ENCODE measurements at regions not wholly inside any gene's neighbourhood (a gene's known extent, or its start where the extent isn't known, plus 50 kb on each side); places are given as distances from the start of the nearest gene placed in this dataset.

DNA sequence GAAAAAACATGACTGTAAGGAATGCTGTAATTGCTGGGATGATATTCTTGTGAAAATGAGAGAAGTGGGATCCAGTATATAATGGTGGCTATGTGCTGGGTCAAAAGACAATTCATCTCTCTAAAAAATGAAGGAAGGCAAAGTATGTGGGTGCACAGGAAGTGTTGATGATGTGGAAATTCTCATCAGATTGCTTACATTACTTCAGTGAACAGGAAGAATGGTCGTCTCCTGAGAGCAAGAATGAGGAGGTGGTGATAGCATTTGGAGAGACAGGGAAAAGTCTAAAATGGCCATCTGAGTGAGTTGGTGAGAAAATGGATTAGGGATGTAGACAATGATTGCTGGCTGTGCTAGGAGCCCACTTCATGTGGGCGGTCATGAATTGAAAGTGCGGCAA lies 253.5 kb upstream of the NREP start:
- intact Hi-C loops (cut with micrococcal nuclease), result no loop called here
- no peaks in the 10 kb centered on the region for H3K36me3 ChIP-seq
- no peak for TF ChIP-seq CTCF (IDR thresholded peaks at IDR 0.05; ENCODE audit: borderline replicate concordance)
- H3K4me3 ChIP-seq, result no peak overlapping the region
- H3K27me3 ChIP-seq (ENCODE audit: low read depth), result no peaks in the 10 kb centered on the region
- H3K27ac ChIP-seq (replicated peaks), result no peak overlapping the region
- peaks cover 30% of the 10 kb centered on the region for H3K4me1 ChIP-seq
- H3K9me3 ChIP-seq (replicated peaks), result no peaks in the 10 kb centered on the region
- no peak for DNase-seq

DNA sequence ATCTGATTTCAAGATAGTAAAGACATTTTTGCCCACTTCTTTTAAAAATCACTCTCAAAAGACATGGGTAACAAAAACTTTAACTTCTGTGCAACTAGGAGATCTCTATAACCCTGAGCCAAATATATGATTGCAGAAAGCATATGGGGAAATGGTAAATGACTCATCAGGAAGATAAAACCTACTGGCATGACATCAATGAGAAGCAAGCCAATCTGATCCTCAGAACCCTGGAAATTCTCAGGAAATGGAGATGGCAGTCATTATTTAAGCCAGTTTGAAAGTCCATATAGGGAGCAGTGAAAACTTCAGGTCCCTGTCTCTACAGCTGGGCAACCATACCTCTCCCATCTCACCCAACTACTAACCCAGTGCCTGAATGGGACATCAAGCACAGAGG lies 249.7 kb upstream of the NREP start:
- DNase-seq, result no peak
- H3K4me1 ChIP-seq, result peaks cover 8% of the 10 kb centered on the region
- no peaks in the 10 kb centered on the region for H3K36me3 ChIP-seq
- H3K9me3 ChIP-seq (replicated peaks), result no peaks in the 10 kb centered on the region
- no peaks in the 10 kb centered on the region for H3K27me3 ChIP-seq (ENCODE audit: low read depth)
- H3K4me3 ChIP-seq, result no peak overlapping the region
- intact Hi-C loops (cut with micrococcal nuclease), result no loop called here
- TF ChIP-seq CTCF (IDR thresholded peaks at IDR 0.05; ENCODE audit: borderline replicate concordance), result no peak
- no peak overlapping the region for H3K27ac ChIP-seq (replicated peaks)

DNA sequence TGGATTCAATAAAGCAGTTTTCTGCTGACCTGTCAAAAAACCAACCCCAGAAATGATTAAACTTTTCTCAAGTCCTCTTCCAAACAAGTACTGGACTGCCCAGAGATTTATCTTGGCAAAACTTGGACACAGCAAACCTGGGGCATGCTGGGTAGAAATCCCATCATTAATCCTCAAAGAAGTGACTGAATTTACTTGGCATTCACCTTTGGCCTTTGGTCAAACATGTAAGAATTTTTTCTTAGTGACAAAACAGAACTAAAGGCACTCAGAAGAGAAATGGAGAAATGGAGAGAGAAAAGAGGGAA lies 248.6 kb upstream of the NREP start:
- DNase-seq, result no peak
- peaks cover 3% of the 10 kb centered on the region for H3K4me1 ChIP-seq
- H3K27ac ChIP-seq (replicated peaks), result no peak overlapping the region
- no peaks in the 10 kb centered on the region for H3K36me3 ChIP-seq
- H3K9me3 ChIP-seq (replicated peaks), result no peaks in the 10 kb centered on the region
- H3K4me3 ChIP-seq, result no peak overlapping the region
- intact Hi-C loops (cut with micrococcal nuclease), result no loop called here
- H3K27me3 ChIP-seq (ENCODE audit: low read depth), result no peaks in the 10 kb centered on the region
- TF ChIP-seq CTCF (IDR thresholded peaks at IDR 0.05; ENCODE audit: borderline replicate concordance), result no peak

- intact Hi-C loops (cut with micrococcal nuclease), result no loop called here
- Histone ChIP-seq H3K9me3 (replicated peaks) (no peaks in the 10 kb centered on the region), H3K36me3 (no peaks in the 10 kb centered on the region), H3K27me3 (ENCODE audit: low read depth) (no peaks in the 10 kb centered on the region), H3K4me3 (no peak overlapping the region), H3K27ac (replicated peaks) (no peak overlapping the region), H3K4me1 (peaks cover 3% of the 10 kb centered on the region)
- DNase-seq, result no peak
- TF ChIP-seq CTCF (IDR thresholded peaks at IDR 0.05; ENCODE audit: borderline replicate concordance), result no peak
Observed at GRCh38 chr5:112004867-112005622, 248.1 kb upstream of the NREP start.

DNA sequence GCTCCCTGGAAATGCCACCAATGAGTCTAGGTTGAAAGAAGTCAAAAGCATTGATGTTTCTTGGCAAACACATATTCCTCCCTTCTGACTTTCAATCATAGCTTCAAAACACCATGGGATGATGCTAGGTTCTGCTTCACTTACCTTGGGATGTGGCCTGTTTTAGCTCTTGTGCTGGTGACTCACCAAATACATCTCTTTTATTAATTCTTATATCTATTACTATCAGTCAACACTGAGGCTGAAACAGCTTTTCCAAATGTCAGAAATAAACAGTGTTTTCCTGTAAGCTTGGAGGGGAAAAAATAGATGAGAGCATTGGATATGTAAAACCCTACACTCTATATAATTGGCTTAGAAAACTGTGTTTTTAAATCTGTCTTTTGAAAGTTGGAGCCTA lies 245.4 kb upstream of the NREP start:
- no peak overlapping the region for H3K27ac ChIP-seq (replicated peaks)
- no peak for DNase-seq
- H3K4me1 ChIP-seq, result peaks cover 3% of the 10 kb centered on the region
- no peaks in the 10 kb centered on the region for H3K9me3 ChIP-seq (replicated peaks)
- no peak for TF ChIP-seq CTCF (IDR thresholded peaks at IDR 0.05; ENCODE audit: borderline replicate concordance)
- no peaks in the 10 kb centered on the region for H3K36me3 ChIP-seq
- H3K27me3 ChIP-seq (ENCODE audit: low read depth), result no peaks in the 10 kb centered on the region
- intact Hi-C loops (cut with micrococcal nuclease), result no loop called here
- H3K4me3 ChIP-seq, result no peak overlapping the region

Data from left ventricle myocardium inferior (tissue), 1 donor.